ENCODE measurements at regions not wholly inside any gene's neighbourhood (a gene's known extent, or its start where the extent isn't known, plus 50 kb on each side); places are given as distances from the start of the nearest gene placed in this dataset.

GRCh38 chr1:38257374-38257773 is 210.8 kb upstream of the POU3F1 start:
- TF ChIP-seq RORB (CRISPR knock-in tag; IDR thresholded peaks at IDR 0.05), result no peak
- TF ChIP-seq CTCF (IDR thresholded peaks at IDR 0.05), result no peak
- TF ChIP-seq MAX (CRISPR knock-in tag; IDR thresholded peaks at IDR 0.05), result no peak
- TF ChIP-seq CDX4 (CRISPR knock-in tag; IDR thresholded peaks at IDR 0.05; ENCODE audit: borderline replicate concordance), result no peak
- no peak for TF ChIP-seq ATF2 (CRISPR knock-in tag; IDR thresholded peaks at IDR 0.05; ENCODE audit: borderline replicate concordance, low read depth)
- TF ChIP-seq GRHL2 (CRISPR knock-in tag; IDR thresholded peaks at IDR 0.05; ENCODE audit: insufficient replicate concordance, severe bottlenecking), result no peak
- TF ChIP-seq TEAD4 (CRISPR knock-in tag; IDR thresholded peaks at IDR 0.05), result no peak
- no peak for TF ChIP-seq MXD4 (CRISPR knock-in tag; IDR thresholded peaks at IDR 0.05; ENCODE audit: borderline replicate concordance)
- no peak for TF ChIP-seq ZNF416 (CRISPR knock-in tag; IDR thresholded peaks at IDR 0.05)
- no peak for TF ChIP-seq TEAD1 (CRISPR knock-in tag; IDR thresholded peaks at IDR 0.05)
- no peak for TF ChIP-seq ZBTB21 (CRISPR knock-in tag; IDR thresholded peaks at IDR 0.05; ENCODE audit: borderline replicate concordance)
- no peak for TF ChIP-seq E2F4 (CRISPR knock-in tag; IDR thresholded peaks at IDR 0.05; ENCODE audit: borderline replicate concordance, low read depth)

Measured in WTC11 (cell line).